ENCODE measurements at regions not wholly inside any gene's neighbourhood (a gene's known extent, or its start where the extent isn't known, plus 50 kb on each side); places are given as distances from the start of the nearest gene placed in this dataset.

DNA sequence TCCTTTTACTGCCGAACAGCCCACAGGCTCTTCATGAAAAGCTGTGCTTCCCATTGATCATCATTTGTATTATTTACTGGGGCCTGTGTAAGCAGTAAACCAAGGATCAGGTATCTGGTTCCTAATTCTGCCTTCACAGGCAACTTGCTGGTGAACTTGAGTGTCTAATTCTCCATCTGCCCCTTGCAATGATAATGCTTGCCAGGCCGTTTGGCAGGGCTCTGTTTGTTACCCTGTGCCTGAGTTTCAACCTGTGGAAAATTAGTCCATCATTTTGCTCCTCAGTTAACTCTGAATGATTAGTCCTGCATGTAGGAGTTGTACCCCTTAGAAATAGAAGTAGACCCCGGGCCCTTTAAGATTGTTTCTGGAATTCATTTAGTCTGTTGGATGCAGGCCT, 298.4 kb upstream of the CADM1 start:
- TF ChIP-seq, protein P1, sequence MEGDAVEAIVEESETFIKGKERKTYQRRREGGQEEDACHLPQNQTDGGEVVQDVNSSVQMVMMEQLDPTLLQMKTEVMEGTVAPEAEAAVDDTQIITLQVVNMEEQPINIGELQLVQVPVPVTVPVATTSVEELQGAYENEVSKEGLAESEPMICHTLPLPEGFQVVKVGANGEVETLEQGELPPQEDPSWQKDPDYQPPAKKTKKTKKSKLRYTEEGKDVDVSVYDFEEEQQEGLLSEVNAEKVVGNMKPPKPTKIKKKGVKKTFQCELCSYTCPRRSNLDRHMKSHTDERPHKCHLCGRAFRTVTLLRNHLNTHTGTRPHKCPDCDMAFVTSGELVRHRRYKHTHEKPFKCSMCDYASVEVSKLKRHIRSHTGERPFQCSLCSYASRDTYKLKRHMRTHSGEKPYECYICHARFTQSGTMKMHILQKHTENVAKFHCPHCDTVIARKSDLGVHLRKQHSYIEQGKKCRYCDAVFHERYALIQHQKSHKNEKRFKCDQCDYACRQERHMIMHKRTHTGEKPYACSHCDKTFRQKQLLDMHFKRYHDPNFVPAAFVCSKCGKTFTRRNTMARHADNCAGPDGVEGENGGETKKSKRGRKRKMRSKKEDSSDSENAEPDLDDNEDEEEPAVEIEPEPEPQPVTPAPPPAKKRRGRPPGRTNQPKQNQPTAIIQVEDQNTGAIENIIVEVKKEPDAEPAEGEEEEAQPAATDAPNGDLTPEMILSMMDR (IDR thresholded peaks at IDR 0.05; ENCODE audit: low read depth, low read length), result no peak
- TF ChIP-seq EZH2phosphoT487 (IDR thresholded peaks at IDR 0.05; ENCODE audit: low read depth), result no peak

Data from OCI-LY3 (cell line).